Lower lobe of right lung (tissue), 2 donors: ENCODE measurements at regions not wholly inside any gene's neighbourhood (a gene's known extent, or its start where the extent isn't known, plus 50 kb on each side); places are given as distances from the start of the nearest gene placed in this dataset.

Source experiments
- ATAC-seq, 2 donors: fragments of 200-7000 bp; cut with Tn5 transposase; one replicate each; pipeline ENCODE4 v1.9.1; 2020 to 2022; ENCODE audit warnings: mild to moderate bottlenecking in 2 of 2, moderate library complexity in 2 of 2
- DNase-seq: peaks from one replicate; pipeline ENCODE4 v3.0.0-alpha.2; 2020
- H3K27ac ChIP-seq: fragments of 200-600 bp; one replicate; pipeline ENCODE4 v1.8.0; 2022
- H3K27me3 ChIP-seq: fragments of 200-600 bp; one replicate; pipeline ENCODE4 v1.8.0; 2022; ENCODE audit warnings: low read depth
- H3K36me3 ChIP-seq: fragments of 200-600 bp; one replicate; pipeline ENCODE4 v1.8.0; 2022; ENCODE audit warnings: mild to moderate bottlenecking
- H3K4me1 ChIP-seq: fragments of 200-600 bp; one replicate; pipeline ENCODE4 v1.8.0; 2022
- H3K4me3 ChIP-seq: fragments of 200-600 bp; one replicate; pipeline ENCODE4 v1.8.0; 2022; ENCODE audit warnings: mild to moderate bottlenecking
- H3K9me3 ChIP-seq: fragments of 200-600 bp; one replicate; pipeline ENCODE4 v1.8.0; 2022
- CTCF ChIP-seq: fragments of 200-600 bp; IDR thresholded peaks from one replicate; pipeline ENCODE4 v1.8.0; 2022; ENCODE audit warnings: antibody characterized with exemption, mild to moderate bottlenecking
- intact Hi-C: fragments of 100-400 bp; cut with DNase I; formaldehyde crosslinking; loops from one replicate; pipeline ENCODE4 v1.11.0; 2022
- donor health status: DM: no; HTN: yes; CAD: no; lungs with severe emphysema.

- H3K4me1 ChIP-seq, result peaks cover 58% of the 10 kb centered on the region
- TF ChIP-seq CTCF, result no peak
- no peaks in the 10 kb centered on the region for H3K36me3 ChIP-seq
- intact Hi-C loops, result no loop called here
- no peaks in the 10 kb centered on the region for H3K27me3 ChIP-seq
- ATAC-seq (peak; percentile 84 to 92), DNase-seq (peak; percentile 96)
- peak overlapping the region; percentile 61 for H3K27ac ChIP-seq
- H3K4me3 ChIP-seq, result no peak overlapping the region
- no peaks in the 10 kb centered on the region for H3K9me3 ChIP-seq
These were observed 103.6 kb downstream of the PSMG1 start for GRCh38 chr21:39079617-39080016.

- ATAC-seq, result no peak
- no peak for TF ChIP-seq CTCF
- H3K27ac ChIP-seq, result peak overlapping the region; percentile 61
- no peaks in the 10 kb centered on the region for H3K36me3 ChIP-seq
- H3K4me1 ChIP-seq, result peaks cover 56% of the 10 kb centered on the region
- intact Hi-C loops, result no loop called here
- H3K27me3 ChIP-seq, result no peaks in the 10 kb centered on the region
- DNase-seq, result no peak
- H3K9me3 ChIP-seq, result no peaks in the 10 kb centered on the region
- no peak overlapping the region for H3K4me3 ChIP-seq
These were observed 104.8 kb downstream of the PSMG1 start for GRCh38 chr21:39078322-39079065.

DNA sequence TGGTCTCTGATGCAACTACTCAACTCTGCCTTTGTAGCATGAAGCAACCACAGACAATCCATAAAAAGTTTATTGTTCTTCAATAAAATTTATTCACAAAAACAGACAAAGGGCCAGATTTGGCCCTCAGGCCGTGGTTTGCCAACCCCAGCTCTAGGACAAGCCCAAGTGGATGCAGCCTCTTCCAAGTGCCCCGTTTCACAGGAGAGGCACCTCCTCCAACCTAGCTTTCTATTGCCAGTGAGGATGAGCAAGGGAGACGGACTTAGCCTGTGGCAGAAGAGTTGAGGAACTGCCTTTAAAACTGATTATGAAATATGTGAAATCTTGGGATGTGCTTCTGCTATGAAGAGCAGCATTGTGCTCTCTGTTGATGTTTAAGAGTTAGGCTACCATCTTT is 105.4 kb downstream of the PSMG1 start:
- no peak overlapping the region for H3K27ac ChIP-seq

DNA sequence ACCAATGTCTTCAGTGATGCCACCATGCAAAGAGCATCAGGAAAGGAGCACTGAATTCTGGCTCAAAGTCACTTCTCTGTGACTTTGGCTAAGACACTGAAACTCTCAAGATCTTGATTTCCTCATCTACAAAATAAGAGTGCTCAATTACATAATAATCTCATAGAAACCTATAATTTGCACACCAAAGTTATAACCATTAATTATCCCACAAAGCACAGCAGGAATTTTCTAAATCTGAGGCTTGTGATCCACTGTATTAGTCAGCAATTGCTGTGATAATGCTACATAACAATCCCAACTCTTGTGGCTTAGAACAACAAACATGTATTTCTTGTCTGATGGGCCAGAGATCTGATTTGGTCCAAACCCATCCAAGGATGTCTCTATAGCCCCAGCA is 108.7 kb downstream of the PSMG1 start:
- no peak for DNase-seq
- no peak for TF ChIP-seq CTCF
- Histone ChIP-seq H3K4me3 (no peak overlapping the region), H3K36me3 (no peaks in the 10 kb centered on the region), H3K4me1 (peaks cover 46% of the 10 kb centered on the region), H3K27me3 (no peaks in the 10 kb centered on the region), H3K9me3 (no peaks in the 10 kb centered on the region), H3K27ac (no peak overlapping the region)
- no peak for ATAC-seq
- intact Hi-C loops, result no loop called here

More for the DNA sequence above, 105.4 kb downstream of the PSMG1 start:
- Histone ChIP-seq H3K4me3 (no peak overlapping the region), H3K36me3 (no peaks in the 10 kb centered on the region), H3K9me3 (no peaks in the 10 kb centered on the region), H3K4me1 (peaks cover 56% of the 10 kb centered on the region), H3K27me3 (no peaks in the 10 kb centered on the region)
- TF ChIP-seq CTCF, result no peak
- intact Hi-C loops, result no loop called here
- ATAC-seq (no peak), DNase-seq (no peak)

GRCh38 chr21:39073717-39074116 is 109.5 kb downstream of the PSMG1 start:
- H3K27ac ChIP-seq, result peak overlapping the region; percentile 13
- no peak for ATAC-seq

More at GRCh38 chr21:39073717-39074116, 109.5 kb downstream of the PSMG1 start:
- H3K9me3 ChIP-seq, result no peaks in the 10 kb centered on the region
- no peak for TF ChIP-seq CTCF
- DNase-seq, result no peak
- no peaks in the 10 kb centered on the region for H3K36me3 ChIP-seq
- no peak overlapping the region for H3K4me3 ChIP-seq
- intact Hi-C loops, result no loop called here
- H3K27me3 ChIP-seq, result no peaks in the 10 kb centered on the region
- H3K4me1 ChIP-seq, result peaks cover 38% of the 10 kb centered on the region
